ENCODE measurements at regions not wholly inside any gene's neighbourhood (a gene's known extent, or its start where the extent isn't known, plus 50 kb on each side); places are given as distances from the start of the nearest gene placed in this dataset.

GRCh38 chr2:172229125-172229524, 126.4 kb upstream of the DLX2 start:
- DNase-seq (ENCODE audit: insufficient read length, low spot score) (no peak), FAIRE-seq (no peak)

GRCh38 chr2:172230332-172230888, 127.7 kb upstream of the DLX2 start:
- DNase-seq (ENCODE audit: insufficient read length, low spot score): no peak
- FAIRE-seq: no peak

- DNase-seq (ENCODE audit: insufficient read length, low spot score): peak; percentile 30
- no peak for FAIRE-seq
Observed at GRCh38 chr2:172230889-172231401, 128.2 kb upstream of the DLX2 start.

- FAIRE-seq: no peak
Observed at GRCh38 chr2:172231508-172231907, 128.8 kb upstream of the DLX2 start.

GRCh38 chr2:172232708-172233396, 130.2 kb upstream of the DLX2 start:
- no peak for FAIRE-seq
- DNase-seq (ENCODE audit: insufficient read length, low spot score): no peak

More at GRCh38 chr2:172231508-172231907, 128.8 kb upstream of the DLX2 start:
- DNase-seq (ENCODE audit: insufficient read length, low spot score): no peak

- DNase-seq (ENCODE audit: insufficient read length, low spot score) (no peak), FAIRE-seq (no peak)
Observed at GRCh38 chr2:172233987-172234715, 131.5 kb upstream of the DLX2 start.

- FAIRE-seq: no peak
- DNase-seq (ENCODE audit: insufficient read length, low spot score): no peak
Observed at GRCh38 chr2:172234716-172235691, 132.3 kb upstream of the DLX2 start.

- DNase-seq (ENCODE audit: insufficient read length, low spot score) (no peak), FAIRE-seq (no peak)
Observed at GRCh38 chr2:172239944-172240590, 137.4 kb upstream of the DLX2 start.

- FAIRE-seq (no peak), DNase-seq (ENCODE audit: insufficient read length, low spot score) (no peak)
Observed at GRCh38 chr2:172241222-172241621, 138.5 kb upstream of the DLX2 start.

- DNase-seq (ENCODE audit: insufficient read length, low spot score) (no peak), FAIRE-seq (no peak)
Observed at GRCh38 chr2:172242471-172242870, 139.8 kb upstream of the DLX2 start.

GRCh38 chr2:172242961-172243360, 140.3 kb upstream of the DLX2 start:
- DNase-seq (ENCODE audit: insufficient read length, low spot score): no peak
- peak; percentile 44 for FAIRE-seq

- DNase-seq (ENCODE audit: insufficient read length, low spot score): no peak
- no peak for FAIRE-seq
Observed at GRCh38 chr2:172244419-172245130, 141.9 kb upstream of the DLX2 start.

GRCh38 chr2:172246649-172247048, 143.9 kb upstream of the DLX2 start:
- DNase-seq (ENCODE audit: insufficient read length, low spot score) (no peak), FAIRE-seq (no peak)

- no peak for DNase-seq (ENCODE audit: insufficient read length, low spot score)
- no peak for FAIRE-seq
Observed at GRCh38 chr2:172247203-172247602, 144.5 kb upstream of the DLX2 start.

- DNase-seq (ENCODE audit: insufficient read length, low spot score) (no peak), FAIRE-seq (no peak)
Observed at GRCh38 chr2:172248381-172248780, 145.7 kb upstream of the DLX2 start.

GRCh38 chr2:172248785-172249187, 146.1 kb upstream of the DLX2 start:
- no peak for FAIRE-seq

GRCh38 chr2:172249334-172249733, 146.6 kb upstream of the DLX2 start:
- FAIRE-seq: no peak

More at GRCh38 chr2:172248785-172249187, 146.1 kb upstream of the DLX2 start:
- peak; percentile 41 for DNase-seq (ENCODE audit: insufficient read length, low spot score)

GRCh38 chr2:172249986-172250385, 147.3 kb upstream of the DLX2 start:
- FAIRE-seq (no peak), DNase-seq (ENCODE audit: insufficient read length, low spot score) (no peak)

More at GRCh38 chr2:172249334-172249733, 146.6 kb upstream of the DLX2 start:
- no peak for DNase-seq (ENCODE audit: insufficient read length, low spot score)

- DNase-seq (ENCODE audit: insufficient read length, low spot score): no peak
- no peak for FAIRE-seq
Observed at GRCh38 chr2:172251231-172251630, 148.5 kb upstream of the DLX2 start.
